ENCODE measurements at regions not wholly inside any gene's neighbourhood (a gene's known extent, or its start where the extent isn't known, plus 50 kb on each side); places are given as distances from the start of the nearest gene placed in this dataset.

DNA sequence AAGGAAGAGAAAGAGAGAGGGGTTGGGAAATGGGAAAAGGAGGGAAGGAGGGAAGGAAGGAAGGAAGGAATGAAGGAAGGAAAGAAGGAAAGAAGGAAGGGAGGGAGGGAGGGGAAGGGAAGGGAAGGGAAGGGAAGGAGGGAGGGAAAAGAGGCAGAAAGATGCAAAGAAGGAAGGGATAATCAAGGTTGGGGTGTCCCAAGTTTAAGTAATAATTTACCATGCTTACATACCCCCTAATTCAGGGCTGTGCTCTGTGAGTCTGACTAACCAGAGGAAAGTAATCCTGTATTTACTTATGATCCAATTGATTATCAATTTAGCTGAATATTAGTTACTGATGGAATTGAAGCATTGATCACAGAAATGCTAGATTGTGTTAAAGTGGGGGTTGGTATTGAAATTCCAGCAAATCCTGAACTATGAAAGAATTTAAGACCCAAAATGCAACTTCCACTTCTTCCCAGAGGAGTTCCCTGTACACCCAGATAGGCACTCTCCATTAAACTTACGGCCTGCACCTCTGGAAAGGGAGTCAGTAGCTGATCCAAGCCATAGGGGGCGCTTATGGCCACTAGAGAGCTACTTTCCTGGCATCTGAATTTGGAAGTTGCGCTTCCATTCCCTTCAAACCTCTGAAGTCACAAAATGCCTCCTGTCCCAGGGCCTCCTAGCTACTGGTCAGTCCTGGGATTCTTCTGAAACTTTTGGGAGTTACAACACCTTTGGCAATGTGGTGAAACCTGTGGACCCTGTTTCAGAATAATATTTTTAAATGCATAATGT lies 162.7 kb upstream of the PWP1 start:
- no peak for DNase-seq (ENCODE audit: low read depth in 2 of 2)

- DNase-seq (ENCODE audit: low read depth in 2 of 2), result no peak
Observed at GRCh38 chr12:107523775-107524535, 161.6 kb upstream of the PWP1 start.

GRCh38 chr12:107525063-107525718 lies 160.4 kb upstream of the PWP1 start:
- no peak for DNase-seq (ENCODE audit: low read depth in 2 of 2)

DNA sequence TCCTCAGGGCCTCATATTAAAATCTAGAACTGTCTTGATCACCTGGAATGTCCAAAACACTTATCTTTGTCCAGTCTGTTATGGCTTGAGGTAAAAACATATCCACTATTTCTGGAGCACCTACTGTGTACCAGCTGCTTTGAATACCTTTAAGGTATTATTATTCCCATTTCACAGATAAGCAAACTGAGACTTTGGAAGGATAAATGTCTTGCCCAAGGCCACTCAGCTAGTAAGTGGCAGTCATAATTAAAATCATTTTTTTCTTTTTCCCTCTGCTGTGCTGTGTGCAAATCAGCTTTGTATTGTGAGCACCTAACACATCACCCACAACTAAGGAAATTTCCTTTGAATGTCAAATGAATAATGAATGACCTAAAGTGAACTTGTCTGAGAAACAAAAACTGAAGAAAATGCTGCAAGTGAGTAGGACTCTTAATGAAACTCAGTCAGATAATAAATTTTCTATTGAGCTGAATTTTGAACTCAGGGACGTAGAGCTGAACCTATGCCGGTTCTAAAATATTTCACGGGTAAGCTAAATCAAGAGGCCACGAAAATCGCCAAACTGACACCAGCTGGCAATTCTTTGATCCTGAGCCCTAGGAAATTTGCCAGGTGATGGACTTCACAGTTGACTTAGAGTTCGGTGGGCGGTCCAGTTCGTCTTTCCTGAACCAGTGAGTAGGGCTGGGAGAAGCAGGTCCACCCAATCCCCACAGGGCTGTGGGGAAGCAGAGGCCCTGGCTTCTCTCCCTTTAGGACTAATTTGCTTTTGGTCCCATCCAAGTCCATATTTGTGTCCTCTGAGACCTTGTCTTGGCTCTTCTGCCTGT lies 159.7 kb upstream of the PWP1 start:
- no peak for DNase-seq (ENCODE audit: low read depth in 2 of 2)

- no peak for DNase-seq (ENCODE audit: low read depth in 2 of 2)
Observed at GRCh38 chr12:107526555-107527180, 158.9 kb upstream of the PWP1 start.

DNA sequence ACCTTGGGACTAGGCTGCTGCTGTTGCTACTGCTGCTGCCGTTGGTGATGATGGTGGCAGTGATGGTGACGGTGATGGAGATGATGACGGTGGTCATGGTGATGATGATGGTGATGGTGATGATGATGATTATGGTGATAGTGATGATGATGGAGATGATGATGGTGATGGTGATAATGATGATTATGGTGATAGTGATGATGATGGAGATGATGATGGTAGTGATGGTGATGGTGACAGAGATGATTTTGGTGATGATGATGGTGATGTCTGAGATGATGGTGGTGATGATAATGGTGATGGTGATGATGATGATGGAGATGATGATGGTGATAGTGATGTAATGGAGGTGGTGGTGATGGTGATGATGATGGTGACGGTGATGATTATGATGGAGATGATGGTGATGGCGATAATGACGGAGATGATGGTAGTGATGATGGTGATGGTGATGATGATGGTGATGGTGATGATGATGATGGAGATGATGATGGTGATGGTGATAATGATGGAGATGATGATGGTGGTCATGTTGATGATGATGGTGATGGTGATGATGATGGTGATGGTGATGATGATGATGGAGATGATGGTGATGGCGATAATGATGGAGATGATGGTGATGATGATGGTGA lies 156.8 kb upstream of the PWP1 start:
- DNase-seq (ENCODE audit: low read depth in 2 of 2), result no peak

- DNase-seq (ENCODE audit: low read depth in 2 of 2), result no peak
Observed at GRCh38 chr12:107529991-107530390, 155.6 kb upstream of the PWP1 start.

DNA sequence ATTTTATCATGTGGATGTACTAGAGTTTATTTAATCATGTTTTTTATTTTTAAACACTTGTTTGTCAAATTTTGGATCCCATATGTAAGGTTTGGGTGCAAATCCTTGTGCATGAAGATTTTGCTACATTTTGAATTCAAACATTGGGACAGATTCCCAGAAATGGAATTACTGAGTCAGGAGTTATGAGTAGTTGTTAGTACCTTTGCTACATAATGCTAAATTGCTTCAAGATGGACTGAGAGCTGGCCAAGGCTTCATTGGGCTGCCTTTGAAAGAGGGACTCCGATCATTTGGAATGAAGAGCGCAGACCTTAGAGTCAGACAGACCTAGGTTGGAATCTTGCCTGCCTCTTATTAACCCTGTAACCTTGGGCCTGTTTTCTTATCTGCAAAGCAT lies 154.9 kb upstream of the PWP1 start:
- DNase-seq (ENCODE audit: low read depth in 2 of 2), result peak in 1 of 2 experiments; percentile 19

- DNase-seq (ENCODE audit: low read depth in 2 of 2), result no peak
Observed at GRCh38 chr12:107533218-107533617, 152.4 kb upstream of the PWP1 start.

GRCh38 chr12:107536613-107537012 lies 149.0 kb upstream of the PWP1 start:
- peak in 1 of 2 experiments; percentile 19 for DNase-seq (ENCODE audit: low read depth in 2 of 2)

DNA sequence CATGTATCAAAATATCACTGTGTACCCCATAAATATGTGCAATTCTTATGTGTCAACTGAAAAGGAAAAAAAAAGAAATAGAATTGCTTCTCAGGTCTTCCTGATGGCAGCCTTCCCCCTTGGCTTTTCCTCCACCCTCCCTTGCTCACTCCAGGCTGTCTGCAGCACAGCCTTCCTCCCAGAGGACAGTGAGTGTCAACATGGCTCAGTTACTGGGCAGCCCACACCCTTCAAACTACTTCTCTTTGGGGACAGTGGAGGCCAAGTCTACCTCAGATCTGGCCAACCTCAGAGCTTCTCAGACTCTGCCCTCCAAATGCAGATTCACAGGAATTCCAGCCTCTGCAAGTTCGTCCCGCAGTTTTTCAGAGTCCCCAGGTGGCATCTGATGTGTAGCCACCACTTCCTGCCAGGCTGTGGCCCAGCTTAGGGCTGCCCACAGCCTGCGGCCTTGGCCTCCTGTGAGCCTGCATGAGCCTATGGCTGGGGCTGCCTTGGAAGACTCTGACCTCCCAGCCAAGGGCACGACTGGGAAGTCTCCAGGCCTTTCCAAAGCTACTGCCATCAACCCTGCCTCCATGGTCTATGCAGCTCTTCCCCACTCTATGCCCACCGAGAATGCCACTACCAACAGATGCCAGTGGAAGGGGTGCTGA lies 148.0 kb upstream of the PWP1 start:
- DNase-seq (ENCODE audit: low read depth in 2 of 2), result no peak

- DNase-seq (ENCODE audit: low read depth in 2 of 2), result no peak
Observed at GRCh38 chr12:107539196-107539939, 146.2 kb upstream of the PWP1 start.

GRCh38 chr12:107541001-107541705 lies 144.4 kb upstream of the PWP1 start:
- DNase-seq (ENCODE audit: low read depth in 2 of 2), result no peak

- DNase-seq (ENCODE audit: low read depth in 2 of 2), result no peak
Observed at GRCh38 chr12:107543416-107543815, 142.2 kb upstream of the PWP1 start.

DNA sequence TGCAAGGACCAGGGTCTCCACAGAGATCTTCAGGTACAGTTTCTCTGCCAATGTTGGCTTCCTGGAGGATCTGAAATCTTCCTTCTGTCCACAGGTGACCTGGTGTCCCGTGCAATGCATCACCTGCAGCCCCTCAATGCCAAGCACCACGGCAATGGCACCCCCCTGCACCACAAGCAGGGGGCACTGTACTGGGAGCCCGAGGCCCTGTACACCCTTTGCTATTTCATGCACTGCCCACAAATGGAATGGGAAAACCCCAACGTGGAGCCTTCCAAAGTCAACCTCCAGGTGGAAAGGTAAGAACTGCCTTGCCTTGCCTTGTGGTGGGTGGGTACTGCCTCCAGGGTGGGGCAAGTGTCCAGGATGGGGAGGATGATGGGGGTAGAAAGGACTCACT lies 141.8 kb upstream of the PWP1 start:
- DNase-seq (ENCODE audit: low read depth in 2 of 2), result no peak

- DNase-seq (ENCODE audit: low read depth in 2 of 2), result no peak
Observed at GRCh38 chr12:107544937-107545336, 140.7 kb upstream of the PWP1 start.

- peak; percentile 38 to 41 for DNase-seq (ENCODE audit: low read depth in 2 of 2)
Observed at GRCh38 chr12:107545737-107546353, 139.8 kb upstream of the PWP1 start.

DNA sequence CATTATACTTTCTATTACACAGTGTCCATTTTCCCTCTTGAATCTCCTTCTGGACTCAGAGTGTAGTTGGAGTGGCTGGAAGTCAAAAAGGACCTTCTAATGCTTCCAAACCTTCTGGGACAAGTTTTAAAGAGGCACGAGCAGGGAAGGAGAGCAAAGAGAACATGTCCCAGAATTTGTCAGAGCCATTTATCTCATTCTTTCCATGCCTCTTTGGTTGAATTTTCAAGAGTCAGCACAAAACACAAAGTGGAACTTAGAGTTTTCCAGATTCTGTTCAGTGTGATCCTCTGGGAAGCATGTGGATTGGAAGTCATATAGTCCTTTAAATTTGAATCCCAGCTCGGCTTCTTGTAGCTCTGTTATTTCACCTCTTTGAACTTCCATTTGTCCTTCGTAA lies 138.2 kb upstream of the PWP1 start:
- no peak for DNase-seq (ENCODE audit: low read depth in 2 of 2)

All from fibroblast of skin of left biceps (primary cell).